ENCODE measurements at regions not wholly inside any gene's neighbourhood (a gene's known extent, or its start where the extent isn't known, plus 50 kb on each side); places are given as distances from the start of the nearest gene placed in this dataset.

DNA sequence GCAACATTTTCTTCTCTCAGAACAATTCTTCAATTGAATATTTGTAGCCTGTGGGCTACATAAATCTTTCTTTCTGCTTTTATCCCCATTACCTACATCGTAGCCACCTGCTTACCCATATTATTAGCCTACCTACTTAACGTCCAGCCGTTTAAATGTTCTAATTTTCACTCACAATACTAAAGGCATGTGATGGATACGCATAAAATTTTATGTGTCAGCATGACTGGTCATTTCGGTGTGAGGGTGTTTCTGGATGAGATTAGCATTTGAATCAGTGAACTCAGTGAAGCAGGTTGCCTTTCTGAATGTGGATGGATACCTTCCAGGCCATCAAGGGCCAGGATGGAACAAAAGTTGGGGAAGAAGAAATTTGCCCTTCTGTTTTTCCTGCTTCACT lies 1722.5 kb upstream of the ACO1 start:
- FAIRE-seq: no peak
- RAD21 ChIA-PET (ENCODE audit: unreplicated experiment): no interaction called here
- 14% methylated on average over 5 of the region's 5 CpGs for WGBS (ENCODE audit: insufficient coverage, insufficient replicate concordance, low lambda C conversion rate, missing lambda C conversion rate)
- no peak for DNase-seq (ENCODE audit: low read depth, low spot score)
- POLR2A ChIA-PET: interaction anchor here (0.5 kb wide), 1 partner anchor 380 kb away, joined by 3 read pairs; no protein-coding TSS in a partner anchor
- SMC1A ChIA-PET (ENCODE audit: uncharacterized antibody, unreplicated experiment): no interaction called here
- H3K4me2 ChIP-seq (ENCODE audit: control insufficient read depth, insufficient read depth): no peak overlapping the region
- H3K9ac ChIP-seq (ENCODE audit: control insufficient read depth, insufficient read depth, low read length): no peak overlapping the region
- CTCF ChIA-PET: no interaction called here
- BruUV-seq (replicated peaks): no TSS peak
- H3K4me3 ChIP-seq: no peak overlapping the region
- no peaks in the 10 kb centered on the region for H3K9me3 ChIP-seq (replicated peaks; ENCODE audit: control insufficient read depth, insufficient read depth, low read length)
- no peak for ATAC-seq
- H3K27ac ChIP-seq (ENCODE audit: control insufficient read depth, insufficient read depth): no peak overlapping the region
- H2AFZ ChIP-seq (ENCODE audit: control insufficient read depth, low read depth, low read length): no peak overlapping the region
- no peaks in the 10 kb centered on the region for H3K4me1 ChIP-seq (ENCODE audit: control insufficient read depth, insufficient read depth, low read length)
- H3K79me2 ChIP-seq (ENCODE audit: control insufficient read depth, insufficient read depth, low read length): no peaks in the 10 kb centered on the region
- no peaks in the 10 kb centered on the region for H3K36me3 ChIP-seq (ENCODE audit: control insufficient read depth in 2 of 2, insufficient read depth in 2 of 2, low read length in 1 of 2)
- in situ Hi-C loops (cut with MboI) (no loop called here), intact Hi-C loops (cut with micrococcal nuclease; ENCODE audit: unreplicated experiment) (no loop called here)
- no peaks in the 10 kb centered on the region for H3K27me3 ChIP-seq (replicated peaks in 1 of 2; ENCODE audit: control insufficient read depth in 2 of 2, insufficient read depth in 2 of 2, low read length in 1 of 2)
- H4K20me1 ChIP-seq (ENCODE audit: control insufficient read depth, insufficient read depth): no peaks in the 10 kb centered on the region
- no peak for TF ChIP-seq JUNB (IDR thresholded peaks at IDR 0.05)
- no peak for TF ChIP-seq SP1 (IDR thresholded peaks at IDR 0.05; ENCODE audit: low read depth, low read length)
- TF ChIP-seq RCOR1 (conservative IDR thresholded peaks at IDR 0.05; ENCODE audit: low read depth, low read length): no peak
- TF ChIP-seq ZNF622 (IDR thresholded peaks at IDR 0.05): no peak
- no peak for TF ChIP-seq TCF3 (IDR thresholded peaks at IDR 0.05; ENCODE audit: borderline replicate concordance, insufficient read depth, low read depth, low read length)
- no peak for TF ChIP-seq IRF4 (IDR thresholded peaks at IDR 0.05; ENCODE audit: low read depth, low read length)
- TF ChIP-seq TCF7 (IDR thresholded peaks at IDR 0.05; ENCODE audit: borderline replicate concordance): no peak
- TF ChIP-seq EGR1 (IDR thresholded peaks at IDR 0.05; ENCODE audit: borderline replicate concordance in 1 of 2, low read depth in 2 of 2, low read length in 2 of 2): no peak
- TF ChIP-seq PAX5 (IDR thresholded peaks at IDR 0.05; ENCODE audit: borderline replicate concordance, low read depth, low read length): no peak
- no peak for TF ChIP-seq SPI1 (IDR thresholded peaks at IDR 0.05; ENCODE audit: borderline replicate concordance, insufficient read depth, low read depth, low read length)
- TF ChIP-seq, protein P1, sequence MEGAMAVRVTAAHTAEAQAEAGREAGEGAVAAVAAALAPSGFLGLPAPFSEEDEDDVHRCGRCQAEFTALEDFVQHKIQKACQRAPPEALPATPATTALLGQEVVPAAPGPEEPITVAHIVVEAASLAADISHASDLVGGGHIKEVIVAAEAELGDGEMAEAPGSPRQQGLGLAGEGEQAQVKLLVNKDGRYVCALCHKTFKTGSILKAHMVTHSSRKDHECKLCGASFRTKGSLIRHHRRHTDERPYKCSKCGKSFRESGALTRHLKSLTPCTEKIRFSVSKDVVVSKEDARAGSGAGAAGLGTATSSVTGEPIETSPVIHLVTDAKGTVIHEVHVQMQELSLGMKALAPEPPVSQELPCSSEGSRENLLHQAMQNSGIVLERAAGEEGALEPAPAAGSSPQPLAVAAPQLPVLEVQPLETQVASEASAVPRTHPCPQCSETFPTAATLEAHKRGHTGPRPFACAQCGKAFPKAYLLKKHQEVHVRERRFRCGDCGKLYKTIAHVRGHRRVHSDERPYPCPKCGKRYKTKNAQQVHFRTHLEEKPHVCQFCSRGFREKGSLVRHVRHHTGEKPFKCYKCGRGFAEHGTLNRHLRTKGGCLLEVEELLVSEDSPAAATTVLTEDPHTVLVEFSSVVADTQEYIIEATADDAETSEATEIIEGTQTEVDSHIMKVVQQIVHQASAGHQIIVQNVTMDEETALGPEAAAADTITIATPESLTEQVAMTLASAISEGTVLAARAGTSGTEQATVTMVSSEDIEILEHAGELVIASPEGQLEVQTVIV (IDR thresholded peaks at IDR 0.05; ENCODE audit: borderline replicate concordance, partially characterized antibody): no peak
- TF ChIP-seq GABPA (IDR thresholded peaks at IDR 0.05; ENCODE audit: low read depth): no peak
- TF ChIP-seq NR2C1 (IDR thresholded peaks at IDR 0.05): no peak
- TF ChIP-seq, protein P2, sequence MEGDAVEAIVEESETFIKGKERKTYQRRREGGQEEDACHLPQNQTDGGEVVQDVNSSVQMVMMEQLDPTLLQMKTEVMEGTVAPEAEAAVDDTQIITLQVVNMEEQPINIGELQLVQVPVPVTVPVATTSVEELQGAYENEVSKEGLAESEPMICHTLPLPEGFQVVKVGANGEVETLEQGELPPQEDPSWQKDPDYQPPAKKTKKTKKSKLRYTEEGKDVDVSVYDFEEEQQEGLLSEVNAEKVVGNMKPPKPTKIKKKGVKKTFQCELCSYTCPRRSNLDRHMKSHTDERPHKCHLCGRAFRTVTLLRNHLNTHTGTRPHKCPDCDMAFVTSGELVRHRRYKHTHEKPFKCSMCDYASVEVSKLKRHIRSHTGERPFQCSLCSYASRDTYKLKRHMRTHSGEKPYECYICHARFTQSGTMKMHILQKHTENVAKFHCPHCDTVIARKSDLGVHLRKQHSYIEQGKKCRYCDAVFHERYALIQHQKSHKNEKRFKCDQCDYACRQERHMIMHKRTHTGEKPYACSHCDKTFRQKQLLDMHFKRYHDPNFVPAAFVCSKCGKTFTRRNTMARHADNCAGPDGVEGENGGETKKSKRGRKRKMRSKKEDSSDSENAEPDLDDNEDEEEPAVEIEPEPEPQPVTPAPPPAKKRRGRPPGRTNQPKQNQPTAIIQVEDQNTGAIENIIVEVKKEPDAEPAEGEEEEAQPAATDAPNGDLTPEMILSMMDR (IDR thresholded peaks at IDR 0.05 in 2 of 3, conservative IDR thresholded peaks at IDR 0.05 in 1 of 3; ENCODE audit: control insufficient read depth in 2 of 3, extremely low read depth in 1 of 3, insufficient read depth in 1 of 3, low read depth in 3 of 3, low read length in 3 of 3): no peak
- no peak for TF ChIP-seq BCL11A (IDR thresholded peaks at IDR 0.05; ENCODE audit: low read depth, low read length)
- TF ChIP-seq, protein P3, sequence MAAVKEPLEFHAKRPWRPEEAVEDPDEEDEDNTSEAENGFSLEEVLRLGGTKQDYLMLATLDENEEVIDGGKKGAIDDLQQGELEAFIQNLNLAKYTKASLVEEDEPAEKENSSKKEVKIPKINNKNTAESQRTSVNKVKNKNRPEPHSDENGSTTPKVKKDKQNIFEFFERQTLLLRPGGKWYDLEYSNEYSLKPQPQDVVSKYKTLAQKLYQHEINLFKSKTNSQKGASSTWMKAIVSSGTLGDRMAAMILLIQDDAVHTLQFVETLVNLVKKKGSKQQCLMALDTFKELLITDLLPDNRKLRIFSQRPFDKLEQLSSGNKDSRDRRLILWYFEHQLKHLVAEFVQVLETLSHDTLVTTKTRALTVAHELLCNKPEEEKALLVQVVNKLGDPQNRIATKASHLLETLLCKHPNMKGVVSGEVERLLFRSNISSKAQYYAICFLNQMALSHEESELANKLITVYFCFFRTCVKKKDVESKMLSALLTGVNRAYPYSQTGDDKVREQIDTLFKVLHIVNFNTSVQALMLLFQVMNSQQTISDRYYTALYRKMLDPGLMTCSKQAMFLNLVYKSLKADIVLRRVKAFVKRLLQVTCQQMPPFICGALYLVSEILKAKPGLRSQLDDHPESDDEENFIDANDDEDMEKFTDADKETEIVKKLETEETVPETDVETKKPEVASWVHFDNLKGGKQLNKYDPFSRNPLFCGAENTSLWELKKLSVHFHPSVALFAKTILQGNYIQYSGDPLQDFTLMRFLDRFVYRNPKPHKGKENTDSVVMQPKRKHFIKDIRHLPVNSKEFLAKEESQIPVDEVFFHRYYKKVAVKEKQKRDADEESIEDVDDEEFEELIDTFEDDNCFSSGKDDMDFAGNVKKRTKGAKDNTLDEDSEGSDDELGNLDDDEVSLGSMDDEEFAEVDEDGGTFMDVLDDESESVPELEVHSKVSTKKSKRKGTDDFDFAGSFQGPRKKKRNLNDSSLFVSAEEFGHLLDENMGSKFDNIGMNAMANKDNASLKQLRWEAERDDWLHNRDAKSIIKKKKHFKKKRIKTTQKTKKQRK (IDR thresholded peaks at IDR 0.05; ENCODE audit: low read depth, low read length): no peak
- TF ChIP-seq SREBF2 (IDR thresholded peaks at IDR 0.05; ENCODE audit: low read length): no peak
- no peak for TF ChIP-seq IKZF2 (IDR thresholded peaks at IDR 0.05)
- no peak for TF ChIP-seq POLR2A (IDR thresholded peaks at IDR 0.05; ENCODE audit: low read depth, low read length)
- TF ChIP-seq NR2F1 (conservative IDR thresholded peaks at IDR 0.05): no peak
